Neural cell (in vitro differentiated cells): ENCODE measurements at regions not wholly inside any gene's neighbourhood (a gene's known extent, or its start where the extent isn't known, plus 50 kb on each side); places are given as distances from the start of the nearest gene placed in this dataset.

Experiments used
- H2AFZ ChIP-seq: fragments of 200-600, 300-800 bp; sonication (generic), shearing (Covaris generic); 2 replicates; pipeline ENCODE4 v1.6.0; 2014; ENCODE audit warnings: low read depth, mild to moderate bottlenecking, antibody characterized with exemption, low read length, moderate library complexity
- H3F3A ChIP-seq: fragments of 200-600 bp; shearing (Covaris generic); 2 replicates; pipeline ENCODE4 v1.6.1; 2016; ENCODE audit warnings: mild to moderate bottlenecking, moderate library complexity, mixed read lengths, antibody characterized with exemption, low read length; ENCODE audit not compliant: insufficient read depth, poor library complexity, severe bottlenecking
- H3K27ac ChIP-seq: fragments of 200-600, 300-800 bp; sonication (generic), shearing (Covaris generic); 2 replicates; pipeline ENCODE4 v1.5.1; 2014; ENCODE audit warnings: mild to moderate bottlenecking, low read length, moderate library complexity
- H3K27me3 ChIP-seq: fragments of 300-800, 200-600 bp; sonication (generic), shearing (Covaris generic); 2 replicates; pipeline ENCODE4 v1.6.0; 2014; ENCODE audit warnings: mild to moderate bottlenecking, low read depth, low read length, moderate library complexity; ENCODE audit not compliant: insufficient read depth
- H3K36me3 ChIP-seq: fragments of 300-800, 200-600 bp; sonication (generic), shearing (Covaris generic); 2 replicates; pipeline ENCODE4 v1.5.1; 2014; ENCODE audit warnings: mild to moderate bottlenecking, antibody characterized with exemption, low read length, moderate library complexity; ENCODE audit not compliant: insufficient read depth
- H3K4me2 ChIP-seq: fragments of 300-800, 200-600 bp; sonication (generic), shearing (Covaris generic); 2 replicates; pipeline ENCODE4 v1.6.0; 2014; ENCODE audit warnings: mild to moderate bottlenecking, low read length
- H3K4me3 ChIP-seq: fragments of 300-800, 200-600 bp; sonication (generic), shearing (Covaris generic); 2 replicates; pipeline ENCODE4 v1.5.1; 2014; ENCODE audit warnings: mild to moderate bottlenecking, low read length, moderate library complexity
- H3K79me2 ChIP-seq: fragments of 200-600 bp; shearing (Covaris generic); replicated peaks from 2 replicates; pipeline ENCODE4 v1.6.0; 2014; ENCODE audit warnings: mild to moderate bottlenecking, low read length, moderate library complexity; ENCODE audit not compliant: insufficient read depth
- H3K9ac ChIP-seq: fragments of 300-800, 200-600 bp; sonication (generic), shearing (Covaris generic); 2 replicates; pipeline ENCODE4 v1.6.1; 2016; ENCODE audit warnings: mild to moderate bottlenecking, low read length, mixed read lengths
- H3K9me2 ChIP-seq: fragments of 200-600 bp; shearing (Covaris generic); 2 replicates; pipeline ENCODE4 v1.6.1; 2016; ENCODE audit warnings: mild to moderate bottlenecking, low read length, mixed read lengths; ENCODE audit not compliant: insufficient read depth
- H3K9me3 ChIP-seq: fragments of 200-600, 300-800 bp; sonication (generic), shearing (Covaris generic); 2 replicates; pipeline ENCODE4 v1.6.1; 2016; ENCODE audit warnings: mild to moderate bottlenecking, mixed run types, low read length, moderate library complexity, mixed read lengths
- H4K20me1 ChIP-seq: fragments of 200-600 bp; shearing (Covaris generic); 2 replicates; pipeline ENCODE4 v1.6.1; 2016; ENCODE audit warnings: mild to moderate bottlenecking, mixed run types; ENCODE audit not compliant: insufficient read depth
- EP300 ChIP-seq: fragments of 450-650 bp; conservative IDR thresholded peaks from 2 replicates; pipeline ENCODE4 v1.6.1; 2014; ENCODE audit warnings: antibody characterized with exemption, mild to moderate bottlenecking, moderate library complexity; ENCODE audit not compliant: poor library complexity, severe bottlenecking
- EZH2 ChIP-seq: fragments of 200-600, 300-800 bp; shearing (Covaris generic), sonication (generic); IDR thresholded peaks from 2 replicates; pipeline ENCODE4 v1.6.1; 2014; ENCODE audit warnings: antibody characterized with exemption, low read length, borderline replicate concordance, mild to moderate bottlenecking; ENCODE audit not compliant: insufficient read depth, poor library complexity, severe bottlenecking
- MXI1 ChIP-seq: fragments of 450-650 bp; conservative IDR thresholded peaks from 2 replicates; pipeline ENCODE4 v1.6.1; 2014; ENCODE audit warnings: antibody characterized with exemption, mild to moderate bottlenecking; ENCODE audit not compliant: poor library complexity, severe bottlenecking
- POLR2AphosphoS5 ChIP-seq: IDR thresholded peaks from 2 replicates; pipeline ENCODE4 v1.6.1; 2012
- RAD21 ChIP-seq: fragments of 450-650 bp; conservative IDR thresholded peaks from 2 replicates; pipeline ENCODE4 v1.6.1; 2014; ENCODE audit warnings: antibody characterized with exemption, mild to moderate bottlenecking, moderate library complexity
- SMC3 ChIP-seq: fragments of 450-650 bp; conservative IDR thresholded peaks from 2 replicates; pipeline ENCODE4 v1.6.1; 2014; ENCODE audit warnings: antibody characterized with exemption, mild to moderate bottlenecking, moderate library complexity; ENCODE audit not compliant: poor library complexity
- TAF1 ChIP-seq: IDR thresholded peaks from 2 replicates; pipeline ENCODE4 v1.6.1; 2012; ENCODE audit warnings: low read depth
- TF ChIP-seq, protein P1 (sequence below): IDR thresholded peaks from 2 replicates; pipeline ENCODE4 v1.6.1; 2012; ENCODE audit warnings: borderline replicate concordance
- TF ChIP-seq, protein P2 (sequence below): fragments of 450-650 bp; IDR thresholded peaks from 2 replicates; pipeline ENCODE4 v1.5.1; 2014; ENCODE audit warnings: antibody characterized with exemption, mild to moderate bottlenecking, moderate library complexity; ENCODE audit not compliant: poor library complexity, severe bottlenecking

DNA sequence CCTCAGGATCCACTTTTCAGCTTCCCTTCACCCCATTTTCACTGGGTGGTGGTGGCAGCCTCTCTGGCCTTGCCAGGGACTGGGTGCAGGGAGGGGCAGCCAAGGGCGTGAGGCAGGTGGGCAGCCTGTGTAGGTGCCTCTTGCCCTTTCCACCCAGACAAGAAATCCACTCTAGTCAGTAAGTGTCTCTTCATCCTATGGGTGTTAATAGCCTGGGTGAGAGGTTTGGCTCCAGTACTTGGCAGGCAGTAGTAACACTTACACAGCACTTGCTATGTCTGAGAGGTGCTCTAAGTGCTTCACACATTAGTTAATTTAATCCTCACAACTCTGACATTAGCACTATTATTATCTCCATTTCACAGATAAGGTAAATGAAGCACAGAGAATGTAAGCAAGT is 171.9 kb downstream of the EMP1 start:
- H3K27ac ChIP-seq = no peak overlapping the region
- H3K36me3 ChIP-seq = no peaks in the 10 kb centered on the region
- H3K9ac ChIP-seq = no peak overlapping the region
- TF ChIP-seq, protein P1, sequence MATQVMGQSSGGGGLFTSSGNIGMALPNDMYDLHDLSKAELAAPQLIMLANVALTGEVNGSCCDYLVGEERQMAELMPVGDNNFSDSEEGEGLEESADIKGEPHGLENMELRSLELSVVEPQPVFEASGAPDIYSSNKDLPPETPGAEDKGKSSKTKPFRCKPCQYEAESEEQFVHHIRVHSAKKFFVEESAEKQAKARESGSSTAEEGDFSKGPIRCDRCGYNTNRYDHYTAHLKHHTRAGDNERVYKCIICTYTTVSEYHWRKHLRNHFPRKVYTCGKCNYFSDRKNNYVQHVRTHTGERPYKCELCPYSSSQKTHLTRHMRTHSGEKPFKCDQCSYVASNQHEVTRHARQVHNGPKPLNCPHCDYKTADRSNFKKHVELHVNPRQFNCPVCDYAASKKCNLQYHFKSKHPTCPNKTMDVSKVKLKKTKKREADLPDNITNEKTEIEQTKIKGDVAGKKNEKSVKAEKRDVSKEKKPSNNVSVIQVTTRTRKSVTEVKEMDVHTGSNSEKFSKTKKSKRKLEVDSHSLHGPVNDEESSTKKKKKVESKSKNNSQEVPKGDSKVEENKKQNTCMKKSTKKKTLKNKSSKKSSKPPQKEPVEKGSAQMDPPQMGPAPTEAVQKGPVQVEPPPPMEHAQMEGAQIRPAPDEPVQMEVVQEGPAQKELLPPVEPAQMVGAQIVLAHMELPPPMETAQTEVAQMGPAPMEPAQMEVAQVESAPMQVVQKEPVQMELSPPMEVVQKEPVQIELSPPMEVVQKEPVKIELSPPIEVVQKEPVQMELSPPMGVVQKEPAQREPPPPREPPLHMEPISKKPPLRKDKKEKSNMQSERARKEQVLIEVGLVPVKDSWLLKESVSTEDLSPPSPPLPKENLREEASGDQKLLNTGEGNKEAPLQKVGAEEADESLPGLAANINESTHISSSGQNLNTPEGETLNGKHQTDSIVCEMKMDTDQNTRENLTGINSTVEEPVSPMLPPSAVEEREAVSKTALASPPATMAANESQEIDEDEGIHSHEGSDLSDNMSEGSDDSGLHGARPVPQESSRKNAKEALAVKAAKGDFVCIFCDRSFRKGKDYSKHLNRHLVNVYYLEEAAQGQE = no peak
- no peak for TF ChIP-seq SMC3
- H3K27me3 ChIP-seq = peaks cover 6% of the 10 kb centered on the region
- no peaks in the 10 kb centered on the region for H3K79me2 ChIP-seq
- H3K4me2 ChIP-seq = no peak overlapping the region
- H3K9me2 ChIP-seq = no peaks in the 10 kb centered on the region
- no peaks in the 10 kb centered on the region for H3K9me3 ChIP-seq
- no peaks in the 10 kb centered on the region for H3F3A ChIP-seq
- H2AFZ ChIP-seq = no peak overlapping the region
- H3K4me3 ChIP-seq = no peak overlapping the region
- H4K20me1 ChIP-seq = no peaks in the 10 kb centered on the region

DNA sequence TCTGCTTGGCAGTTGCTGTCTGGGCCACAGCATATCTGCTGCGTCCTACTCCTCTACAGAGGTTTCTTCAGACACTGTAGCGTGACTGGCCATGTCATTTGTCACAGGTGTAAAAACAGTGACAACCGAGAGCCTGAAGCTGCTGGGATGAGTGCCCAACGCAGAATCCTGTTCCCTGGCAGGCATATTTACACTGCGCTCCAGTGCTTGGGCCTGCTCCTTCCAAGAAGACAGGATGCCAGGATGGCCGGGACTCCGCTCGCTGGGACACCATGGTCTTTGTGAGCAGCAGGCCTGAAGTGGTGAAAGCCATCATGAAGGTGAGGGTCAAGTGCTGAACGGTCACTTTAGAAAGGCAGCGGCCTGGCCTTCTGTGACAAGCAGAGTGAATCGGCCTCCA is 171.4 kb downstream of the EMP1 start:
- Histone ChIP-seq H3K9ac (no peak overlapping the region), H3K79me2 (no peaks in the 10 kb centered on the region), H4K20me1 (no peaks in the 10 kb centered on the region), H3K36me3 (no peaks in the 10 kb centered on the region), H3K4me3 (no peak overlapping the region), H3K9me2 (no peaks in the 10 kb centered on the region), H3K4me2 (no peak overlapping the region), H3F3A (no peaks in the 10 kb centered on the region), H3K27ac (no peak overlapping the region), H3K27me3 (peaks cover 6% of the 10 kb centered on the region), H3K9me3 (no peaks in the 10 kb centered on the region), H2AFZ (no peak overlapping the region)
- no peak for TF ChIP-seq POLR2AphosphoS5
- no peak for TF ChIP-seq RAD21

DNA sequence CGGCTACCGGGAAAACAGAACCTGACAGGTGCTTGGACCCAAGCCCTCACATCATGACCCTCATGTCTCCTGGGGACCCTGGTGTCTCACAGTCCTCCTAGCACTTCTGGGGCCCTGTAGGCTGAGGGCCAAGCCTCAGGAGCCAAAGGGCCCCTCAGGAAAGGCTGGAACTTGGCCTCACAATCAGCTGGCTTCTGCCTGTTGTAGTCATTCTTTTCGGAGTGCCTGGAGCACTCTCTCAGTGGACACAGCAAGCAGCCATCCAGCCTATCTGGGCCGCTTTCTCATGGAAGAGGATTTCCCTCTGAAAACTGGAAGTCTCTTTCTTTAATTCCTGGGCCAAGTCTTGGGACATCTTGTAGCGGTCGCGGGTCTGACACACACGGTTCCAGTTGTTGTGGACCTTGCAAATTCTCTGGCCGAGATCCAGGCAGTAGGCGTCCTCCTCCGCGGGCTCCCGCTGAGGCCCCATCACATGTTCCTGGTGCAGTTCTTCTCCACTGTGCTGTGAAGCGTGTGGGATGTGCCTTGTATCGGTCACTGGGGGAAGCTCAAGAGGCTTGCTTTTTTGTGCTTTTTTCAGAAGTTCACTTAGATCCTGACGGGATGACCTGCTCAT is 169.3 kb downstream of the EMP1 start:
- Histone ChIP-seq H2AFZ (no peak overlapping the region), H3K4me2 (no peak overlapping the region), H3K9me2 (no peaks in the 10 kb centered on the region), H3K27me3 (peaks cover 2% of the 10 kb centered on the region), H3K79me2 (no peaks in the 10 kb centered on the region), H3K9me3 (no peaks in the 10 kb centered on the region), H4K20me1 (no peaks in the 10 kb centered on the region), H3K27ac (no peak overlapping the region), H3K9ac (no peak overlapping the region), H3F3A (no peaks in the 10 kb centered on the region), H3K4me3 (no peak overlapping the region), H3K36me3 (no peaks in the 10 kb centered on the region)
- TF ChIP-seq, protein P1 = no peak
- TF ChIP-seq EZH2 (no peak), RAD21 (no peak), MXI1 (no peak), EP300 (no peak), SMC3 (no peak), POLR2AphosphoS5 (no peak), TAF1 (no peak)
- TF ChIP-seq, protein P2, sequence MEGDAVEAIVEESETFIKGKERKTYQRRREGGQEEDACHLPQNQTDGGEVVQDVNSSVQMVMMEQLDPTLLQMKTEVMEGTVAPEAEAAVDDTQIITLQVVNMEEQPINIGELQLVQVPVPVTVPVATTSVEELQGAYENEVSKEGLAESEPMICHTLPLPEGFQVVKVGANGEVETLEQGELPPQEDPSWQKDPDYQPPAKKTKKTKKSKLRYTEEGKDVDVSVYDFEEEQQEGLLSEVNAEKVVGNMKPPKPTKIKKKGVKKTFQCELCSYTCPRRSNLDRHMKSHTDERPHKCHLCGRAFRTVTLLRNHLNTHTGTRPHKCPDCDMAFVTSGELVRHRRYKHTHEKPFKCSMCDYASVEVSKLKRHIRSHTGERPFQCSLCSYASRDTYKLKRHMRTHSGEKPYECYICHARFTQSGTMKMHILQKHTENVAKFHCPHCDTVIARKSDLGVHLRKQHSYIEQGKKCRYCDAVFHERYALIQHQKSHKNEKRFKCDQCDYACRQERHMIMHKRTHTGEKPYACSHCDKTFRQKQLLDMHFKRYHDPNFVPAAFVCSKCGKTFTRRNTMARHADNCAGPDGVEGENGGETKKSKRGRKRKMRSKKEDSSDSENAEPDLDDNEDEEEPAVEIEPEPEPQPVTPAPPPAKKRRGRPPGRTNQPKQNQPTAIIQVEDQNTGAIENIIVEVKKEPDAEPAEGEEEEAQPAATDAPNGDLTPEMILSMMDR = no peak
